ENCODE measurements at regions not wholly inside any gene's neighbourhood (a gene's known extent, or its start where the extent isn't known, plus 50 kb on each side); places are given as distances from the start of the nearest gene placed in this dataset.
A peak's percentile ranks its signal among the peaks of the same experiment; 100 is the strongest.
"Not testable (repeated sequence)": the region's sequence is repeated elsewhere in the genome, so short reads cannot be mapped to it uniquely, and the experiment has no call there.

DNA sequence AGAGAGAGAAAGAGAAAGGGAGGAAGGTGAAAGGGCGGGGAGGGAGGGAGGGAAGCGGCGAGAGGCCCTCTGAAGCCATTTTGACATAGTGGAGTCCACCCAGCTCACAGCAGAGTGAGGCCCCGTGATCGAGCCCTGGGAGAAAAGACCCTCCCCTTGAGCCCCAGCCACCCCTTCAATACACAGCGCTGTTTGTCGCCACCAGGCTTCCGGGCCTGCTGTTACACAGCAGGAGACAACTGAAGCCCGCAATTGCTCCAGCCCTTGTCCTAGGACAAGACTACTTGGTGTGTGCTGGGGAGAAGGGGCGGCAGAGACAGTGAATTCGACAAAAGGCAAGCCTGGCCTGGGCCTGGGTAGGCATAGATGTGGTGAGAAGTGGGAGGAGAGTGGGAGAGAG lies 67.3 kb downstream of the PRR18 start:
- Histone ChIP-seq H3K4me1 (ENCODE audit: control insufficient read depth in 2 of 2, insufficient read depth in 2 of 2, low read length in 2 of 2) (no peaks in the 10 kb centered on the region), H3K27me3 (ENCODE audit: control insufficient read depth in 2 of 2, insufficient read depth in 2 of 2, low read length in 2 of 2) (no peaks in the 10 kb centered on the region), H3K9ac (ENCODE audit: low read depth in 1 of 2, low read length in 2 of 2) (no peak overlapping the region)

DNA sequence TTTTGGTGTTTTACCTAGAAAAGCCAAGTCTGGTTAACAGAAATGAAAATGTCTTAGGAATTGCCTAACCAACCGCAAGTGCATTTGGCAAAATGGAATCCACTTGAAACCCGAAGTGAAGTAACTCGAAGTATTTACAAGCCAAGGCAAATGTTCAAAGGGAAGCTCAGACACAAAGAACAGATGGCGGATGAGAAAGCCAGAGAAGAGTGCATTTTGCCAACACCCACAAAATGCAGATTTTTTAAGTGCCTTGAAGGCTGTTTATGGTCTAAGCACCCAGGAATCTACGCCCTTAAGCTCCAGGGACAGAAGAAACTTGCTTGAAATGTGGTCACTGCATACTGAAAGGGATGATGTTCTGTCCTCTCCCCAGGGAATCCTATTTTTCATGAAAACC lies 70.0 kb upstream of the TBXT start:
- Histone ChIP-seq H3K27me3 (ENCODE audit: control insufficient read depth in 2 of 2, insufficient read depth in 2 of 2, low read length in 2 of 2) (no peaks in the 10 kb centered on the region), H3K9ac (ENCODE audit: low read depth in 1 of 2, low read length in 2 of 2) (no peak overlapping the region)

More for the DNA sequence above, 67.3 kb downstream of the PRR18 start:
- no peak overlapping the region for H3K4me3 ChIP-seq (ENCODE audit: low read length in 2 of 2)
- H3K9me3 ChIP-seq (ENCODE audit: control insufficient read depth in 2 of 2, low read length in 2 of 2) = no peaks in the 10 kb centered on the region
- H3K27ac ChIP-seq (ENCODE audit: low read depth in 2 of 2, low read length in 2 of 2) = no peak overlapping the region
- no peaks in the 10 kb centered on the region for H3K36me3 ChIP-seq (ENCODE audit: control insufficient read depth in 2 of 2, insufficient read depth in 2 of 2, low read length in 2 of 2)

DNA sequence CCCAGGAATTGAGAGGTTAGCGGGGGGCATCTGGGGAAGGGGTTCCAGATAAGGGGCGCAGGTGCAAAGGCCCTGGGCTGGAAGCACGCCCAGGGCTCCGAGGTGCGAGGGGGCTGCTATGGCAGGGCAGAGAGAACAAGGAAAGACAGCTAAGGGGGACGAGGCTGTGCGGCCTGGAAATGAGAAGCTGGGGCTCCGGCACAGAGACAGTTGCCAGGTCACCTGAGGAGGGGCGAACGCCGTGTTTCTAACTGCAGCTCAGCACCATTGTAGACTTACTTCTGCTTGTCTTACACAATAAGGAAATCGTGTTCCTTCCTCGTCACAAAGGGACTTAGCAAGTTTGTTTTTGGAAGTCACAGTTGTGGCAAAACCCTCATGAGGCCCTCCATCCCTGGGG lies 68.9 kb upstream of the TBXT start:
- Histone ChIP-seq H3K9ac (ENCODE audit: low read depth in 1 of 2, low read length in 2 of 2) (no peak overlapping the region), H3K4me1 (ENCODE audit: control insufficient read depth in 2 of 2, insufficient read depth in 2 of 2, low read length in 2 of 2) (no peaks in the 10 kb centered on the region), H3K27me3 (ENCODE audit: control insufficient read depth in 2 of 2, insufficient read depth in 2 of 2, low read length in 2 of 2) (no peaks in the 10 kb centered on the region), H3K9me3 (ENCODE audit: control insufficient read depth in 2 of 2, low read length in 2 of 2) (no peaks in the 10 kb centered on the region), H3K36me3 (ENCODE audit: control insufficient read depth in 2 of 2, insufficient read depth in 2 of 2, low read length in 2 of 2) (no peaks in the 10 kb centered on the region), H3K4me3 (ENCODE audit: low read length in 2 of 2) (no peak overlapping the region), H3K27ac (ENCODE audit: low read depth in 2 of 2, low read length in 2 of 2) (no peak overlapping the region)

More for the DNA sequence above, 70.0 kb upstream of the TBXT start:
- no peaks in the 10 kb centered on the region for H3K36me3 ChIP-seq (ENCODE audit: control insufficient read depth in 2 of 2, insufficient read depth in 2 of 2, low read length in 2 of 2)
- no peak overlapping the region for H3K4me3 ChIP-seq (ENCODE audit: low read length in 2 of 2)
- H3K4me1 ChIP-seq (ENCODE audit: control insufficient read depth in 2 of 2, insufficient read depth in 2 of 2, low read length in 2 of 2) = no peaks in the 10 kb centered on the region
- H3K9me3 ChIP-seq (ENCODE audit: control insufficient read depth in 2 of 2, low read length in 2 of 2) = no peaks in the 10 kb centered on the region
- no peak overlapping the region for H3K27ac ChIP-seq (ENCODE audit: low read depth in 2 of 2, low read length in 2 of 2)

- Histone ChIP-seq H3K27me3 (ENCODE audit: control insufficient read depth in 2 of 2, insufficient read depth in 2 of 2, low read length in 2 of 2) (no peaks in the 10 kb centered on the region), H3K9ac (ENCODE audit: low read depth in 1 of 2, low read length in 2 of 2) (no peak overlapping the region), H3K9me3 (ENCODE audit: control insufficient read depth in 2 of 2, low read length in 2 of 2) (no peaks in the 10 kb centered on the region), H3K4me1 (ENCODE audit: control insufficient read depth in 2 of 2, insufficient read depth in 2 of 2, low read length in 2 of 2) (no peaks in the 10 kb centered on the region), H3K4me3 (ENCODE audit: low read length in 2 of 2) (no peak overlapping the region), H3K36me3 (ENCODE audit: control insufficient read depth in 2 of 2, insufficient read depth in 2 of 2, low read length in 2 of 2) (no peaks in the 10 kb centered on the region), H3K27ac (ENCODE audit: low read depth in 2 of 2, low read length in 2 of 2) (peak overlapping the region in 1 of 2 donors; percentile 26)
Measured at GRCh38 chr6:166235666-166236292, 68.1 kb upstream of the TBXT start.

DNA sequence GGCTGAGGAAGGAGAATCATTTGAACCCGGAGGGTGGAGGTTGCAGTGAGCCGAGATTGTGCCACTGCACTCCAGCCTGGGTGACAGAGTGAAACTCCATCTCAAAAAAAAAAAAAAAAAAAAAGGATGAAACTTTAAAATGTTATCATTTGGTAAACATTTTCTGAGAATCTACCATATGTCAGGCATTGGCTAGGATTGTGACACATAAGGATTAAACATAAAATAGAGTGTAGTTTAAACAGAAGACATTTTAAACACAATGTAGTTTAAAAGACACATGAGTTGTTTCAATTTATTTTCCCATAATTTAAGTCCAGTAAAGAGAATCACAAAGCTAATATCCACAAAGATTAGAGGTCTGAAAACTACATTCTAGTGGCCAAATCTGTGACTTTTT lies 63.5 kb upstream of the TBXT start:
- H3K27ac ChIP-seq (ENCODE audit: low read depth in 2 of 2, low read length in 2 of 2); H3K9ac ChIP-seq (ENCODE audit: low read depth in 1 of 2, low read length in 2 of 2); H3K27me3 ChIP-seq (ENCODE audit: control insufficient read depth in 2 of 2, insufficient read depth in 2 of 2, low read length in 2 of 2); H3K4me1 ChIP-seq (ENCODE audit: control insufficient read depth in 2 of 2, insufficient read depth in 2 of 2, low read length in 2 of 2); H3K4me3 ChIP-seq (ENCODE audit: low read length in 2 of 2); H3K36me3 ChIP-seq (ENCODE audit: control insufficient read depth in 2 of 2, insufficient read depth in 2 of 2, low read length in 2 of 2); H3K9me3 ChIP-seq (ENCODE audit: control insufficient read depth in 2 of 2, low read length in 2 of 2): not testable (repeated sequence)

- H3K9ac ChIP-seq (ENCODE audit: low read depth in 1 of 2, low read length in 2 of 2) = no peak overlapping the region
- H3K27ac ChIP-seq (ENCODE audit: low read depth in 2 of 2, low read length in 2 of 2) = no peak overlapping the region
- no peak overlapping the region for H3K4me3 ChIP-seq (ENCODE audit: low read length in 2 of 2)
- no peaks in the 10 kb centered on the region for H3K36me3 ChIP-seq (ENCODE audit: control insufficient read depth in 2 of 2, insufficient read depth in 2 of 2, low read length in 2 of 2)
- H3K27me3 ChIP-seq (ENCODE audit: control insufficient read depth in 2 of 2, insufficient read depth in 2 of 2, low read length in 2 of 2) = peaks cover 4% of the 10 kb centered on the region in 2 donors
- no peaks in the 10 kb centered on the region for H3K9me3 ChIP-seq (ENCODE audit: control insufficient read depth in 2 of 2, low read length in 2 of 2)
- H3K4me1 ChIP-seq (ENCODE audit: control insufficient read depth in 2 of 2, insufficient read depth in 2 of 2, low read length in 2 of 2) = no peaks in the 10 kb centered on the region
Measured at GRCh38 chr6:166228839-166229528, 61.3 kb upstream of the TBXT start.

DNA sequence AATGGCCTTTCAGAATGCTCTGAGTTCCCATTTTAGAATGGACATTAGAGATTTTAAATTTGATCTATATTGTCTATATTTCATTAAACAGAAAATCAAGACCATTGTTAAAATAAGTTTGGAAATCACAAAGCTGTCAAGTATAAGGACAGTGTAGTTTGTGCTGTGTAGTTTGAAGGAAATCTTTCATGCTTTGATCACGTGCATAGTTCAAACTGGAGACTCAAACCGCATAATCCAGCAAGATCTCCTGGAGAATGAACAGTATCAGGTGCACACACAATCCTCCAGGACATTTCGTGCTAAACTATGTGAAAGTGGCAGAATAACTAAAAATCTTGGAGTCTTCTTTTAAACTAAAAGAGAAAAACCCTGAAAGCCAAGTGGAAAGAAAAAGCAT lies 60.8 kb upstream of the TBXT start:
- Histone ChIP-seq H3K27ac (ENCODE audit: low read depth in 2 of 2, low read length in 2 of 2) (no peak overlapping the region), H3K27me3 (ENCODE audit: control insufficient read depth in 2 of 2, insufficient read depth in 2 of 2, low read length in 2 of 2) (peaks cover 4 to 8% of the 10 kb centered on the region in 2 donors), H3K4me1 (ENCODE audit: control insufficient read depth in 2 of 2, insufficient read depth in 2 of 2, low read length in 2 of 2) (no peaks in the 10 kb centered on the region), H3K4me3 (ENCODE audit: low read length in 2 of 2) (no peak overlapping the region), H3K9ac (ENCODE audit: low read depth in 1 of 2, low read length in 2 of 2) (no peak overlapping the region), H3K36me3 (ENCODE audit: control insufficient read depth in 2 of 2, insufficient read depth in 2 of 2, low read length in 2 of 2) (no peaks in the 10 kb centered on the region), H3K9me3 (ENCODE audit: control insufficient read depth in 2 of 2, low read length in 2 of 2) (no peaks in the 10 kb centered on the region)

GRCh38 chr6:166223079-166223478 lies 55.4 kb upstream of the TBXT start:
- Histone ChIP-seq H3K4me3 (ENCODE audit: low read length in 2 of 2) (no peak overlapping the region), H3K9ac (ENCODE audit: low read depth in 1 of 2, low read length in 2 of 2) (no peak overlapping the region), H3K27me3 (ENCODE audit: control insufficient read depth in 2 of 2, insufficient read depth in 2 of 2, low read length in 2 of 2) (peaks cover 0 to 8% of the 10 kb centered on the region in 2 donors), H3K9me3 (ENCODE audit: control insufficient read depth in 2 of 2, low read length in 2 of 2) (no peaks in the 10 kb centered on the region), H3K36me3 (ENCODE audit: control insufficient read depth in 2 of 2, insufficient read depth in 2 of 2, low read length in 2 of 2) (no peaks in the 10 kb centered on the region), H3K4me1 (ENCODE audit: control insufficient read depth in 2 of 2, insufficient read depth in 2 of 2, low read length in 2 of 2) (no peaks in the 10 kb centered on the region), H3K27ac (ENCODE audit: low read depth in 2 of 2, low read length in 2 of 2) (no peak overlapping the region)

DNA sequence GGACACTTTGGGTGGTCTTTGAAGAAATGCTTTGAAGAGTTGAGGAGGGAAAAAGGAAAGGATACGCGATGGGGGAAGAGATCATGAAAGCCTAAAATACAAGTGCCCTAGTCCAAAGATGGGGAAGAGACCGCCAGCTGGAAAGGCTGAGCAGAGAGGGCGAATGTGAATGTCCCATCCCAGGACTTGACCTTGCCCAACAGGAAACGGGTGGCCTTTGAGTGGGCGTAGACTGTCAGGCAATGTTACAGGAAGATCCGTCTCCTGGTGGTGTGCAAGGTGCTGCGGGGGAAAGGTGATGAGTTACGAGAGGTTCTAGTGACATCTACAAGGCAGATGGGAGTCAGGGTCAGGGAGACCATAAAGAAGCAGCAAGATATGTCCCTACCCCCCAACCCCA lies 55.0 kb upstream of the TBXT start:
- H3K9ac ChIP-seq (ENCODE audit: low read depth in 1 of 2, low read length in 2 of 2) = no peak overlapping the region

GRCh38 chr6:166221636-166222035 lies 54.0 kb upstream of the TBXT start:
- Histone ChIP-seq H3K4me1 (ENCODE audit: control insufficient read depth in 2 of 2, insufficient read depth in 2 of 2, low read length in 2 of 2) (no peaks in the 10 kb centered on the region), H3K27ac (ENCODE audit: low read depth in 2 of 2, low read length in 2 of 2) (no peak overlapping the region), H3K4me3 (ENCODE audit: low read length in 2 of 2) (no peak overlapping the region), H3K9ac (ENCODE audit: low read depth in 1 of 2, low read length in 2 of 2) (no peak overlapping the region), H3K9me3 (ENCODE audit: control insufficient read depth in 2 of 2, low read length in 2 of 2) (no peaks in the 10 kb centered on the region), H3K36me3 (ENCODE audit: control insufficient read depth in 2 of 2, insufficient read depth in 2 of 2, low read length in 2 of 2) (no peaks in the 10 kb centered on the region), H3K27me3 (ENCODE audit: control insufficient read depth in 2 of 2, insufficient read depth in 2 of 2, low read length in 2 of 2) (peaks cover 0 to 5% of the 10 kb centered on the region in 2 donors)

More for the DNA sequence above, 55.0 kb upstream of the TBXT start:
- no peak overlapping the region for H3K27ac ChIP-seq (ENCODE audit: low read depth in 2 of 2, low read length in 2 of 2)
- no peaks in the 10 kb centered on the region for H3K4me1 ChIP-seq (ENCODE audit: control insufficient read depth in 2 of 2, insufficient read depth in 2 of 2, low read length in 2 of 2)
- no peak overlapping the region for H3K4me3 ChIP-seq (ENCODE audit: low read length in 2 of 2)
- peaks cover 0 to 8% of the 10 kb centered on the region in 2 donors for H3K27me3 ChIP-seq (ENCODE audit: control insufficient read depth in 2 of 2, insufficient read depth in 2 of 2, low read length in 2 of 2)
- H3K9me3 ChIP-seq (ENCODE audit: control insufficient read depth in 2 of 2, low read length in 2 of 2) = no peaks in the 10 kb centered on the region
- no peaks in the 10 kb centered on the region for H3K36me3 ChIP-seq (ENCODE audit: control insufficient read depth in 2 of 2, insufficient read depth in 2 of 2, low read length in 2 of 2)
